ENCODE measurements at regions not wholly inside any gene's neighbourhood (a gene's known extent, or its start where the extent isn't known, plus 50 kb on each side); places are given as distances from the start of the nearest gene placed in this dataset.
"Not testable (repeated sequence)": the region's sequence is repeated elsewhere in the genome, so short reads cannot be mapped to it uniquely, and the experiment has no call there.

DNA sequence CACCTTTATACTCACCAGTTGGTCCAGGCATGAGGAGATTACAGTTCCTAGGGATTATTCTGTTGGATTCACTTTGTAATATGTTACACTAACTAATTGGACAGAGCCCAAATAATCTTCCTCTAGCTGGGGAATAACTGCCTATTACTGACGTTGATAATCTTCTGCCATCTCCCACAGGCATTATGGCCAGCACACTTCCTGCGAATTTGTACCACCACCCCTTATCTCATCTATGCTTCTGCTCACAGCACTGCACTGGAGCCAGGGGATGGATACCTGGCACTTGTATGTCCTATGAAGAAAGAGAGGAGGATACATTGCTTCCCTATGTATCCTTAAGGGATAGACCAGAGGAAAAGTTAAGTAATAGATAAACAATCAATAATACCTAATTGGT is 494.8 kb upstream of the MAN1A1 start:
- Mint-ChIP-seq H3K27ac (no peak overlapping the region), H3K9me3 (peaks cover 12% of the 10 kb centered on the region), H3K4me3 (no peak overlapping the region), H3K4me1 (no peaks in the 10 kb centered on the region), H3K27me3 (peaks cover 3% of the 10 kb centered on the region), H3K36me3 (no peaks in the 10 kb centered on the region)
- DNase-seq (ENCODE audit: low spot score in 2 of 2), result no peak
- ATAC-seq (ENCODE audit: low read depth), result no peak

DNA sequence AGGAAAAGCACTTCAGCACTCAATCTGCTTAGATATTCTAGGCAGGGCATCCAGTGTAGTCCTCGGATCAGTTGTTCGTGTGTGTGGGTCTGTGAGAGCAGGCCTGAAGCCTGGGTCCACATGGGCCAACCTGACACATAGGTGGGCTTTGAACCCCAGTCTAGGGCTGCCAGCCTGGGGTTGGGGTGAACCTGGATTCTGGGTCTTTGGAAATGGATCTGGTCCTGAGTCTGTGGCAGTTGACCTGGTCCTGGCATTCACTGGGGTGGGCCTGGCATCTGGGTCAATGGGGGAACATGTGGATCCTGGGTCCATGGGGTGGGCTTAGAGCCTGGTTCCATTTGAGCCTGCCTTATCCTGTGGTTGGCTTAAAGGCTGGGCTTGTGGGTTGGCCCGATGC is 492.6 kb upstream of the MAN1A1 start:
- peaks cover 12% of the 10 kb centered on the region for H3K9me3 Mint-ChIP-seq
- ATAC-seq (ENCODE audit: low read depth) (no peak), DNase-seq (ENCODE audit: low spot score in 2 of 2) (no peak)
- H3K27ac Mint-ChIP-seq, result no peak overlapping the region
- H3K4me3 Mint-ChIP-seq, result no peak overlapping the region
- H3K4me1 Mint-ChIP-seq, result no peaks in the 10 kb centered on the region
- no peaks in the 10 kb centered on the region for H3K36me3 Mint-ChIP-seq
- no peaks in the 10 kb centered on the region for H3K27me3 Mint-ChIP-seq

DNA sequence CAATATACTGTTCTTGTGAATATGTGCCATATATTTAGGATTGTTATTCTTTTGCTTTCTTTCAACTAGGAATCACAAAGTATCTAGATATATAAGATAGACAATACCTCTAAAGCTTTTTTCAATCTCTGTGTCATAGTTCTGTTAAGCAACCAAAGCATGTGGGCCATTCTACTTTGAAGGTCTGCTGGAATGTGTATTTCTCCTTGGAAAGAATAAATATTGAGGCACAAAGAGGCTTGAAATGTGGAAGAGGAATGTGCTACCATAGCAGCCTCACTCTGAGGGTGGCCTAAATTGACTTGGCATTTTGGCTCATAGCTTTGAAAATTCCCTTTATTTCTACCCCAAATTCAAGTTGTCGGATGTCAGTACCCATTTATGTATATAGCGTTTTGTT is 488.5 kb upstream of the MAN1A1 start:
- H3K4me3 Mint-ChIP-seq, result no peak overlapping the region
- H3K4me1 Mint-ChIP-seq, result no peaks in the 10 kb centered on the region
- no peaks in the 10 kb centered on the region for H3K27me3 Mint-ChIP-seq
- H3K9me3 Mint-ChIP-seq, result peaks cover 12% of the 10 kb centered on the region
- ATAC-seq (ENCODE audit: low read depth) (no peak), DNase-seq (ENCODE audit: low spot score in 2 of 2) (no peak)
- H3K36me3 Mint-ChIP-seq, result no peaks in the 10 kb centered on the region
- no peak overlapping the region for H3K27ac Mint-ChIP-seq

DNA sequence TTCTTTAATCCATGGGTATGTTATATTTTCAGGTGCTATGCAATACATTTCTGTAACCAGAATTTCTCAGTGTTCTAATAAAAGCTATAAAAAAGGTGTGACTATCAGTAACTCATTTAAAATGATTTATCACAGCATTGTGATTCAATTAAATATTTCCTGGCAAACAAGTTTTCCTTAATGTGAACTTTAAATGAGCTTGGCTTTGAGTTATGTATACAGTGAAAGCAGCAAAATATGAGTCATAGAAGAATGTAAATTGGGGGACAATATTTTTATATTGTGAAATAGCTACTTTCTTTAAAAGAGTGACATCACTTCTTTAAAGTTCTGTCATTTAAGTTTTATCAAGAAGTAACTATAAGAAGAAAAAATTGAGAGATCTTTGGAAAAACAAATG is 484.9 kb upstream of the MAN1A1 start:
- no peak overlapping the region for H3K4me3 Mint-ChIP-seq
- no peaks in the 10 kb centered on the region for H3K36me3 Mint-ChIP-seq
- H3K27ac Mint-ChIP-seq, result no peak overlapping the region
- peaks cover under 1% of the 10 kb centered on the region for H3K9me3 Mint-ChIP-seq
- DNase-seq (ENCODE audit: low spot score in 2 of 2) (no peak), ATAC-seq (ENCODE audit: low read depth) (no peak)
- no peaks in the 10 kb centered on the region for H3K4me1 Mint-ChIP-seq
- no peaks in the 10 kb centered on the region for H3K27me3 Mint-ChIP-seq

DNA sequence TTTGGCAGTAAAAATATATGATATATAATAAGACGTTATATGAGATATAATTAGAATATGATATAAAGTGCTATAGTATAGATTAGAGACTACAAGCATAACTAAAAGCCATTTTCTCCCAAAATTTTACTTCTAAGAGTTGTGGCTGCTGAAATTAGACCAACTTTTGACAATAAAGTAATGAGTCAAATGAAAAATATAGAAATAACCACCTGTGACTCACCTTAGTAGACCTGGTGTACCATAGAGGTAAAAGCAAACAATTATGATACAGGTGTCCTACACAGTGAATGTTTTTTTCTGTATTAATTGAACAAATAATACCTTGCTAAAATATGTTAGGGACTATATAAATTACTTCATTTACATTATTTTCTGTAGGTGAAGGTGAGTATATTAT is 482.9 kb upstream of the MAN1A1 start:
- H3K4me3 Mint-ChIP-seq, result no peak overlapping the region
- ATAC-seq (ENCODE audit: low read depth) (no peak), DNase-seq (ENCODE audit: low spot score in 2 of 2) (no peak)
- peaks cover 2% of the 10 kb centered on the region for H3K9me3 Mint-ChIP-seq
- H3K4me1 Mint-ChIP-seq, result no peaks in the 10 kb centered on the region
- H3K36me3 Mint-ChIP-seq, result no peaks in the 10 kb centered on the region
- H3K27ac Mint-ChIP-seq, result no peak overlapping the region
- H3K27me3 Mint-ChIP-seq, result no peaks in the 10 kb centered on the region

DNA sequence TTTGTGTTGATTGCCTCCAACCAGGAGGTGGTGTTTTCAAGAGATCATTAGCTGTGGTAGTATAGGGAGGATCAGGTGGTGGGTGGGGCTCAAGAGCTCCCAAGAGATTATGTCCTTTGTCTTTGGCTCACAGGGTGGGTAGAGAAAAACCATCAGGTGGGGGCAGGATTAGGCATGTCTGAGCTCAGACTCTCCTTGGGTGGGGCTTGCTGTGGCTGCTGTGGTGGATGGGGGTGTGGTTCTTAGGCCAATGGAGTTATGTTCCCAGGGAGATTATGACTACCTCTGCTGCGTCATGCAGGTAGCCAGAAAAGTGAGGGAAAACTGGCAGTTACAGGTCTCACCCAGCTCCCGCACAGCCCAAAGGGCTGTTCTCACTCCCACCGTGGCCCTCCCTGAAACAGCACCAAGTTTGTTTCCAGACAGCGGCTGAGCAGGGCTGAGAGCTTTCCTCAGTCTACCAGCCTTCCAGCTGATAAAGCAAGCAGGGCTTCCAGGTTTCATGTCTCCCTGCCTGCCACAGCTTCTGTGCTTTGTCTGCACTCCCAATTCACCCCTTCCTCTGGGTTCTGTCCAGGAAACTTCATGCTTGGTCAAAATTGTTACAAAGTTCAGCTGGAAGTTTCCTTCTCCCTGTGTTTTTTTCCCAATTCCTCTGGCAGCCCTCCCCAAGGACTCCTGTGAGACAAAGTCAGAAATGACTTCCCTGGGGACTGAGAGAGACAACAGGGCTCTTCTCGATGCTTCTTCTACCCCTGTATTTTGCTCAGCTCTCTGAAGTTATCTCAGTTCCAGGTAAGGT is 481.1 kb upstream of the MAN1A1 start:
- Mint-ChIP-seq H3K4me3 (no peak overlapping the region), H3K27me3 (no peaks in the 10 kb centered on the region), H3K9me3 (peaks cover 2% of the 10 kb centered on the region), H3K36me3 (no peaks in the 10 kb centered on the region), H3K27ac (no peak overlapping the region), H3K4me1 (no peaks in the 10 kb centered on the region)
- no peak for ATAC-seq (ENCODE audit: low read depth)
- DNase-seq (ENCODE audit: low spot score in 2 of 2), result no peak

DNA sequence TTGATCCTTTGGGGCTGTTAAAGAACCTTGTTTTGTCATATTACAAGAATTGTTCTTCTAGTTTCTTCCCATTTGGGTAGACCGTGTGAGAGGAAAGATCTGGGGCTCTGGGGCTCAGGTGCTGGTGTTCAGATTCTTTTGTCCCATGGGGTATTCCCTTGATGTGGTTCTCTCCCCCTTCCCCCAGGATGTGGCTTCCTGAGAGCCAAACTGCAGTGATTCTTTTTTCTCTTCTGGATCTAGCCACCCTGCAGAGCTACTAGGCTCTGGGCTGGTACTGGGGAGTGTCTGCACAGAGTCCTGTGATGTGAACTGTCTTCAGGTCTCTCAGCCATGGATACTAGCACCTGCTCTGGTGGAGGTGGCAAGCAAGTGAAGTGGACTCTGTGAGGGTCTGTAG is 480.5 kb upstream of the MAN1A1 start:
- H3K36me3 Mint-ChIP-seq, result no peaks in the 10 kb centered on the region
- DNase-seq (ENCODE audit: low spot score in 2 of 2) (no peak), ATAC-seq (ENCODE audit: low read depth) (no peak)
- H3K4me1 Mint-ChIP-seq, result no peaks in the 10 kb centered on the region
- peaks cover 2% of the 10 kb centered on the region for H3K9me3 Mint-ChIP-seq
- H3K27ac Mint-ChIP-seq, result no peak overlapping the region
- H3K4me3 Mint-ChIP-seq, result no peak overlapping the region
- no peaks in the 10 kb centered on the region for H3K27me3 Mint-ChIP-seq

DNA sequence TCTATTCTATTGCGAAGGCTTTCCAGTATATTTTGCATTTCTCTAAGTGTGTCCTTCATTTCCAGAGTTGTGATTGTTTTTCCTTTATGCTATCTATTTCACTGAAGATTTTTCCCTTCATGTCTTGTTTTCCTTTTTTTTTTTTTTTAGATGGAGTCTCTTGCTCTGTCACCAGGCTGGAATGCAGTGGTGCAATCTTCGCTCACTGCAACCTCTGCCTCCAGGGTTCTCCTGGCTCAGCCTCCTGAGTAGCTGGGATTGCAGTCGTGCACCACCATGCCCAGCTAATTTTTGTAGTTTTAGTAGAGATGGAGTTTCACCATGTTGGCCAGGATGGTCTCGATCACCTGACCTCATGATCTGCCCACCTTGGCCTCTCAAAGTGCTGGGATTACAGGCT is 479.9 kb upstream of the MAN1A1 start:
- not testable (repeated sequence) for H3K36me3 Mint-ChIP-seq; H3K27me3 Mint-ChIP-seq; H3K9me3 Mint-ChIP-seq; DNase-seq (ENCODE audit: low spot score in 2 of 2); ATAC-seq (ENCODE audit: low read depth); H3K27ac Mint-ChIP-seq; H3K4me1 Mint-ChIP-seq; H3K4me3 Mint-ChIP-seq

DNA sequence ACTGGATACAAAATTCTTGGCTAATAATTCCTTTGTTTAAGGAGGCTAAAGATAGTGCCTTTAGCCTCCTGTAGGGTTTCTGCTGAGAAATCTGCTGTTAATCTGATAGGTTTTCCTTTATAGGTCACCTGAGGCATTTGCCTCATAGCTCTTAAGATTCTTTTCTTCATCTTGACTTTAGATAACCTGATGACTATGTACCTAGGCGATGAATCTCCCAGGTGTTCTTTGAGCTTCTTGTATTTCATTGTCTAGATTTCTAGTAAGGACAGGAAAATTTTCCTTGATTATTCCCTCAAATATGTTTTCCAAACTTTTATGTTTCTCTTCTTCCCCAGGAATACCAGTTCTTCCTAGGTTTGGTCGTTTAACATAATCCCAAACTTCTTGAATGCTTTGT is 479.4 kb upstream of the MAN1A1 start:
- ATAC-seq (ENCODE audit: low read depth) (no peak), DNase-seq (ENCODE audit: low spot score in 2 of 2) (no peak)
- no peak overlapping the region for H3K4me3 Mint-ChIP-seq
- peaks cover 2% of the 10 kb centered on the region for H3K9me3 Mint-ChIP-seq
- no peaks in the 10 kb centered on the region for H3K4me1 Mint-ChIP-seq
- H3K36me3 Mint-ChIP-seq, result no peaks in the 10 kb centered on the region
- no peak overlapping the region for H3K27ac Mint-ChIP-seq
- H3K27me3 Mint-ChIP-seq, result no peaks in the 10 kb centered on the region

DNA sequence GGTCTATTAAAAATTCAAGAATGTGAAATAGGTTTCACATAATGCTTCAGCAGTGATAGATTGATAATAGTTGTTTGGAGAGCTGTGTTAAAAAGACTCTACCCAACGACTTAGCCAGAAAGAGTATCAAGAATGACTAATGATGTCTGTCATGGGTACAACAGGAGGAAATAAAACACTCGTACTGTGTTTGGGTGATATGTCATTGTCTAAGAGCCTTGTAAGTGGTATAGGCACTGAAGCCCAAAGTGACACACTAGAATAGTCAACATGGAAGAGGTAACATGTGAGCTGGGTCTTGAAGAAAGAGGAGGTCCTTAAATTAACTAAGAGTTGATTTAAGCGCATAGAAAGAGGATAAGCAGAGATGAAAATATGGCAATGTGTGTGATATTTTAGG is 471.8 kb upstream of the MAN1A1 start:
- no peaks in the 10 kb centered on the region for H3K9me3 Mint-ChIP-seq
- no peaks in the 10 kb centered on the region for H3K36me3 Mint-ChIP-seq
- no peak for ATAC-seq (ENCODE audit: low read depth)
- no peak overlapping the region for H3K4me3 Mint-ChIP-seq
- no peak overlapping the region for H3K27ac Mint-ChIP-seq
- no peak for DNase-seq (ENCODE audit: low spot score in 2 of 2)
- H3K27me3 Mint-ChIP-seq, result no peaks in the 10 kb centered on the region
- H3K4me1 Mint-ChIP-seq, result no peaks in the 10 kb centered on the region

DNA sequence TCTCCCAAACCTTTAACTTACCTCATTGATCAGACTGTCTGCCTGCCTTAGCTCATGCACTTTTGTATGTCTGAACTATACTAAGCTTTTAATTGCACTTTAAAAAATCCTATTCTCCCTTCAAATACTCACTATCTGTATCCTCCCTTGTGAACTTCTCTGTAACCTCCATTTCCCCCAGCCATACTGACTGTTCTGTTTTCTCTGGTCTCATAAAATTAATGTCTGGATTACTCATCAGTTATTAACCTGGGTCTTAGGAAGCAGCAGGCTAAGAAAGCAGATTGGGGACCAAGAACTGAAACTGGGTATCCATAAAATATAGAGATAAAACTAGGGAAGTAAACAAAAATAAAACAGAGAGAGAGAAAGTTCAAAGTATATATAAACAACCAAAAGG is 469.3 kb upstream of the MAN1A1 start:
- no peak for ATAC-seq (ENCODE audit: low read depth)
- DNase-seq (ENCODE audit: low spot score in 2 of 2), result no peak
- Mint-ChIP-seq H3K4me3 (no peak overlapping the region), H3K36me3 (no peaks in the 10 kb centered on the region), H3K9me3 (no peaks in the 10 kb centered on the region), H3K4me1 (no peaks in the 10 kb centered on the region), H3K27ac (no peak overlapping the region), H3K27me3 (no peaks in the 10 kb centered on the region)

DNA sequence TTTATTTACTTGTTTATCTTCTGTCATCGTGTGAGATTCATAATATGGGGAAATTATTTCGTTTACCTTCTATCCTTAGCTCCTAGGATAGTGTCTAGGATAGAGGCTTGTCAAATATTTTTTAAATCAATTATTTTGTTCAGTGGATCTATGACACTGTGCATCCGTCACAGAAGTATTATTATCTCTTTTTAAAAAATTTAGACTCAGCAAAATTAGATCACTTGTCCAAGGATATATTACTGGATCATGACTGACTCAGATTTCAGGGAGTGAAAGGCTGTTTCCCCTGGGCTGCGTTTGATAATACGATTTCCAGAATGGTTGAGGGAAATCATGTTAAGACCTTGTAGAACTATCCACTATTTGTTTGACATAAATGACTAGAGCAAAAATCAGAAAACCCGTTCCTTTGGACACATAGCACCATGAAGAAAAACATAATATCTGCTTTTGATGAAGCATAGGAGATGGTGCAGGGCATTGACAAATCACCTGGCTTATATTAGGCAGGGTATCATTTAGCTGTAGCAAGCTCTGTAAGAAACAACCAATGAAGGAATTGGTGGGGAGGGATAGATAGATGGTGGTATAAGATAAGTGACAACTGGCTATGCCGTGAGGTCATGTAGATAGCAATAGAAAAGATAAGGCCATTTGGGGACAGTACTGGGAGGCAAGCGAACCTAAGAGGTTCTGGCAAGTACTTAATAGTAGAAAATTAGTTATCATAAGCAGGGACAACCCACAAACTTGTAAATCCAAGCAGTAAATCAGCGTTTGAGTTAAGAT is 465.2 kb upstream of the MAN1A1 start:
- Mint-ChIP-seq H3K9me3 (no peaks in the 10 kb centered on the region), H3K27me3 (no peaks in the 10 kb centered on the region), H3K27ac (no peak overlapping the region)

DNA sequence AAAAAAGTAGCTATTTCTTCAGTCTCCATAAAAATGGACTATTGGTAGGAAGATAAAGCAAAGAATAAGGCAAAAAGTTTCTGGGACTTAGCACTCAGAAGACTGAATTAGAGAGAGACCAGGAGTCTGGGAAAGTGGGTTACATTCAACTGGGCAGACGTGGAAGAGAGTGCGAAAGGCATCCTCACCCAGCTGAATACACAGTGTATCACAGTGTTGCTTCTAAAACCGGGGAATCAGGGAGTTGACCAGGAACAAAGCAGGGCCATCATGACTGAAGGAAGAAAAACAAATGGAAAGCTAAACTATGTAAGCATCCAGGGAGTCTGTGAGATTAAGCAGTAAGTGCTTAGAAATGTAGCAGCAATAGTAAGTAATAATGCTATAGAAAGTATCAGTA is 452.9 kb upstream of the MAN1A1 start:
- Mint-ChIP-seq H3K27me3 (peaks cover 2% of the 10 kb centered on the region), H3K9me3 (peaks cover 3% of the 10 kb centered on the region), H3K4me3 (no peak overlapping the region), H3K27ac (no peak overlapping the region), H3K36me3 (no peaks in the 10 kb centered on the region), H3K4me1 (no peaks in the 10 kb centered on the region)
- DNase-seq (ENCODE audit: low spot score in 2 of 2), result no peak
- no peak for ATAC-seq (ENCODE audit: low read depth)

More for the DNA sequence above, 465.2 kb upstream of the MAN1A1 start:
- Mint-ChIP-seq H3K4me1 (no peaks in the 10 kb centered on the region), H3K36me3 (no peaks in the 10 kb centered on the region), H3K4me3 (no peak overlapping the region)
- no peak for ATAC-seq (ENCODE audit: low read depth)
- DNase-seq (ENCODE audit: low spot score in 2 of 2), result no peak

DNA sequence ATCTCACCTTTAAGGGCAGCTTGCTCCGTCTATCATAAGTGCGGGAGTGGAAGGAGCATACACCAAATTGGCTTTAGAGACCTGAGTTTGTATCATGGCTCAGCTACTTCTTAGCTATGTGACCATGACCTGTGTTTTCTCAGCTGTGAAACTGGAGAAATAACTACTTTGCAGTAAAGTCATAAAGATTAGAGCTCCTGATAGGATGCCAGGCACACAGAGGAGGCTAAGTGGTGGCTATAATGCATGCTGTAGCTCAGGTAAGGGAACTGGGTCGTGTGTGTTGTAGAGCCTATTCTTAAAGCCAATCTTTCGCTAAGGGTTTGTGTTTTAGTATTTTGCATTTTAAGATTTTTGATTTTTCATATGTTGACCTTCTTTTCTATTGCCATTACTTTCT is 451.5 kb upstream of the MAN1A1 start:
- H3K4me1 Mint-ChIP-seq, result no peaks in the 10 kb centered on the region
- peaks cover 3% of the 10 kb centered on the region for H3K9me3 Mint-ChIP-seq
- ATAC-seq (ENCODE audit: low read depth) (no peak), DNase-seq (ENCODE audit: low spot score in 2 of 2) (no peak)
- H3K27ac Mint-ChIP-seq, result no peak overlapping the region
- H3K27me3 Mint-ChIP-seq, result peaks cover 2% of the 10 kb centered on the region
- no peaks in the 10 kb centered on the region for H3K36me3 Mint-ChIP-seq
- H3K4me3 Mint-ChIP-seq, result no peak overlapping the region

DNA sequence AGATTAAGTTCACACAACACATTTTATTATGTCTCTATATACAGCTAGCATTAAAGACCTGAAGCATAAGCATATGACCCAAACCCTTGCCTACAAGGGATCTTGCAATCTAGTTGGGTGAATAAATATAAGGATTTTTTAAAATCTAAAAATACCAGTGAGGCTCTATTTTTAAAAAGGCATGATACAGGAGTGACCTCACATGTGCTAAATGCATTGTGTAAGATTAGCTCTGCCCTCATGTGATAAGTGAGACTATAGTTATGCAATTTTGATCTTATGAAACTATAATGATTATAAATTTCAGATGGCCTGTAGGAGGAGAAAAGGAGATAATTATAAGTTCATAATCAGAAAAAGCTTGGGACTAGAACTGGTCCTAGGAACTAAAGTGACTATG is 451.0 kb upstream of the MAN1A1 start:
- H3K27me3 Mint-ChIP-seq, result peaks cover 2% of the 10 kb centered on the region
- H3K36me3 Mint-ChIP-seq, result no peaks in the 10 kb centered on the region
- no peak overlapping the region for H3K4me3 Mint-ChIP-seq
- H3K9me3 Mint-ChIP-seq, result peaks cover 3% of the 10 kb centered on the region
- H3K27ac Mint-ChIP-seq, result no peak overlapping the region
- H3K4me1 Mint-ChIP-seq, result no peaks in the 10 kb centered on the region
- DNase-seq (ENCODE audit: low spot score in 2 of 2) (no peak), ATAC-seq (ENCODE audit: low read depth) (no peak)

Data from memory B cell (primary cell).